Keratinocyte (primary cell): ENCODE measurements at regions not wholly inside any gene's neighbourhood (a gene's known extent, or its start where the extent isn't known, plus 50 kb on each side); places are given as distances from the start of the nearest gene placed in this dataset.

Experiments used
- DNase-seq: peaks from one replicate; pipeline ENCODE4 v3.0.0-alpha.2; 2011; ENCODE audit warnings: low read depth, missing footprints, low spot score
- FAIRE-seq: peaks from 2 replicates; lab custom pipeline; 2011; peaks lifted over from hg19 to GRCh38; lab: Jason Lieb, UNC
- H2AFZ ChIP-seq: 2 replicates; pipeline ENCODE4 v1.6.0; 2012; ENCODE audit warnings: low read length, control low read depth, inconsistent platforms; ENCODE audit not compliant: control insufficient read depth
- H3K27ac ChIP-seq: 2 replicates; pipeline ENCODE4 v1.5.1; 2011; ENCODE audit warnings: low read length; ENCODE audit not compliant: control insufficient read depth, insufficient read depth
- H3K27me3 ChIP-seq: 3 replicates; pipeline ENCODE4 v1.6.0; 2011; ENCODE audit warnings: low read length; ENCODE audit not compliant: control insufficient read depth, insufficient read depth; ENCODE audit errors: extremely low read depth
- H3K36me3 ChIP-seq, 2 experiments: 2 replicates in 1 of 2; 3 replicates in 1 of 2; pipeline ENCODE4 v1.5.1; 2011; ENCODE audit warnings: low read length in 2 of 2, mild to moderate bottlenecking in 1 of 2; ENCODE audit not compliant: control insufficient read depth in 2 of 2, insufficient read depth in 2 of 2; ENCODE audit errors: extremely low read depth in 1 of 2
- H3K4me1 ChIP-seq: 3 replicates; pipeline ENCODE4 v1.5.1; 2011; ENCODE audit warnings: low read length; ENCODE audit not compliant: control insufficient read depth, insufficient read depth; ENCODE audit errors: extremely low read depth
- H3K4me2 ChIP-seq: 3 replicates; pipeline ENCODE4 v1.6.0; 2011; ENCODE audit warnings: low read depth, low read length; ENCODE audit not compliant: control insufficient read depth, insufficient read depth; ENCODE audit errors: extremely low read depth
- H3K4me3 ChIP-seq, 3 experiments: fragments of 200-600 bp in 1 of 3; sonication (generic) in 1 of 3; 2 replicates in 2 of 3; 3 replicates in 1 of 3; pipeline ENCODE4 v1.5.1; 2011 to 2016; ENCODE audit warnings: low read length in 3 of 3, mild to moderate bottlenecking in 3 of 3, control low read depth in 2 of 3, inconsistent platforms in 1 of 3, low read depth in 1 of 3, mixed read lengths in 1 of 3, mixed run types in 1 of 3, moderate library complexity in 1 of 3; ENCODE audit not compliant: control insufficient read depth in 2 of 3, insufficient read depth in 2 of 3; ENCODE audit errors: extremely low read depth in 1 of 3
- H3K79me2 ChIP-seq: 2 replicates; pipeline ENCODE4 v1.6.0; 2012; ENCODE audit warnings: low read length; ENCODE audit not compliant: control insufficient read depth, insufficient read depth
- H3K9ac ChIP-seq: 3 replicates; pipeline ENCODE4 v1.6.0; 2011; ENCODE audit warnings: low read length; ENCODE audit not compliant: control insufficient read depth, insufficient read depth; ENCODE audit errors: extremely low read depth
- H3K9me1 ChIP-seq: 3 replicates; pipeline ENCODE4 v1.6.0; 2011; ENCODE audit warnings: low read length; ENCODE audit not compliant: control insufficient read depth, insufficient read depth; ENCODE audit errors: extremely low read depth
- H3K9me3 ChIP-seq: 2 replicates; pipeline ENCODE4 v1.5.1; 2012; ENCODE audit warnings: low read depth, low read length; ENCODE audit not compliant: control insufficient read depth
- H4K20me1 ChIP-seq: 3 replicates; pipeline ENCODE4 v1.6.0; 2011; ENCODE audit warnings: low read length; ENCODE audit not compliant: control insufficient read depth, insufficient read depth; ENCODE audit errors: extremely low read depth
- CTCF ChIP-seq, 3 experiments: IDR thresholded peaks in 1 of 3; conservative IDR thresholded peaks in 1 of 3; optimal IDR thresholded peaks in 1 of 3; 2 replicates in 2 of 3; 3 replicates in 1 of 3; pipeline versions ENCODE3 to v1.5.1; 2011; ENCODE audit warnings: low read length in 3 of 3, mild to moderate bottlenecking in 3 of 3, moderate library complexity in 2 of 3, control low read depth in 1 of 3, inconsistent platforms in 1 of 3; ENCODE audit not compliant: insufficient read depth in 2 of 3; ENCODE audit errors: extremely low read depth in 1 of 3
- EZH2 ChIP-seq: IDR thresholded peaks from one replicate; pipeline ENCODE4 v1.6.1; 2012; ENCODE audit warnings: inconsistent platforms, mild to moderate bottlenecking, low read length, moderate library complexity
- dilution Hi-C: fragments of 300-500 bp; cut with MboI; formaldehyde crosslinking; loops from one replicate; pipeline ENCODE4 v1.7.0; 2020; ENCODE audit warnings: low sequenced_read_pairs; ENCODE audit not compliant: extremely low pct_ligation_motif_present

GRCh38 chr9:78406933-78407332, 110.0 kb downstream of the PSAT1 start:
- dilution Hi-C loops = no loop called here

GRCh38 chr9:78407636-78408312, 110.8 kb downstream of the PSAT1 start:
- dilution Hi-C loops = no loop called here
- no peak overlapping the region for H3K27ac ChIP-seq
- no peaks in the 10 kb centered on the region for H4K20me1 ChIP-seq
- H3K36me3 ChIP-seq = no peaks in the 10 kb centered on the region
- no peak overlapping the region for H3K9ac ChIP-seq
- H3K9me3 ChIP-seq = no peaks in the 10 kb centered on the region
- no peak for TF ChIP-seq EZH2
- no peak for TF ChIP-seq CTCF (optimal IDR thresholded peaks at IDR 0.05 in 1 of 3, IDR thresholded peaks at IDR 0.05 in 1 of 3, conservative IDR thresholded peaks at IDR 0.05 in 1 of 3; ENCODE audit: extremely low read depth in 1 of 3, insufficient read depth in 2 of 3, low read length in 3 of 3)
- H3K4me3 ChIP-seq = no peak overlapping the region
- no peaks in the 10 kb centered on the region for H3K27me3 ChIP-seq
- DNase-seq = no peak
- H3K9me1 ChIP-seq = no peaks in the 10 kb centered on the region
- no peaks in the 10 kb centered on the region for H3K79me2 ChIP-seq
- H3K4me2 ChIP-seq = no peak overlapping the region
- FAIRE-seq = no peak
- no peaks in the 10 kb centered on the region for H3K4me1 ChIP-seq
- no peak overlapping the region for H2AFZ ChIP-seq

More at GRCh38 chr9:78406933-78407332, 110.0 kb downstream of the PSAT1 start:
- no peak overlapping the region for H3K4me3 ChIP-seq
- DNase-seq (no peak), FAIRE-seq (no peak)
- H3K9me1 ChIP-seq = no peaks in the 10 kb centered on the region
- H4K20me1 ChIP-seq = no peaks in the 10 kb centered on the region
- H3K27me3 ChIP-seq = no peaks in the 10 kb centered on the region
- H3K79me2 ChIP-seq = no peaks in the 10 kb centered on the region
- no peak for TF ChIP-seq CTCF (optimal IDR thresholded peaks at IDR 0.05 in 1 of 3, IDR thresholded peaks at IDR 0.05 in 1 of 3, conservative IDR thresholded peaks at IDR 0.05 in 1 of 3; ENCODE audit: extremely low read depth in 1 of 3, insufficient read depth in 2 of 3, low read length in 3 of 3)
- TF ChIP-seq EZH2 = no peak
- no peaks in the 10 kb centered on the region for H3K4me1 ChIP-seq
- no peak overlapping the region for H3K27ac ChIP-seq
- no peak overlapping the region for H3K4me2 ChIP-seq
- H3K9me3 ChIP-seq = no peaks in the 10 kb centered on the region
- H3K36me3 ChIP-seq = no peaks in the 10 kb centered on the region
- H3K9ac ChIP-seq = no peak overlapping the region
- H2AFZ ChIP-seq = no peak overlapping the region
